ENCODE measurements at regions not wholly inside any gene's neighbourhood (a gene's known extent, or its start where the extent isn't known, plus 50 kb on each side); places are given as distances from the start of the nearest gene placed in this dataset.
"Not testable (repeated sequence)": the region's sequence is repeated elsewhere in the genome, so short reads cannot be mapped to it uniquely, and the experiment has no call there.

DNA sequence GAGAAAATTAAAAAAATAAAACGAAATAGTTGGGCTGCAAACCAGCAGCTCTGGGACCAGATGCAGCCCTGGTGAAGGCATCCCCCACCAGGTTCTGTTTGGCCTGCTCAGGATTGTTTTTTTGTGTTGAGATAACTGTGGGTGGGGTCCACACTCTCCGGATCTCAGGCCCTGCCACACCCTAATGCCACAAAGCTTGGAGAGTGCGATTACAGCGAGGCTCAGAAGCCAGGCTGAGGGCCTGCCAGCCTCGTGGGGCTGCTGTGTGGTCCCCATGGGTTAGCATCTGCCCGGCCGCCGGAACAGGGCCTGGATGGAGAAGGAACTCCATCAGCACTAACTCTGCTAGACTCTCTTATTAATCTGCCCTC is 290.8 kb upstream of the PLGLB2 start:
- DNase-seq (ENCODE audit: low spot score), result not testable (repeated sequence)

DNA sequence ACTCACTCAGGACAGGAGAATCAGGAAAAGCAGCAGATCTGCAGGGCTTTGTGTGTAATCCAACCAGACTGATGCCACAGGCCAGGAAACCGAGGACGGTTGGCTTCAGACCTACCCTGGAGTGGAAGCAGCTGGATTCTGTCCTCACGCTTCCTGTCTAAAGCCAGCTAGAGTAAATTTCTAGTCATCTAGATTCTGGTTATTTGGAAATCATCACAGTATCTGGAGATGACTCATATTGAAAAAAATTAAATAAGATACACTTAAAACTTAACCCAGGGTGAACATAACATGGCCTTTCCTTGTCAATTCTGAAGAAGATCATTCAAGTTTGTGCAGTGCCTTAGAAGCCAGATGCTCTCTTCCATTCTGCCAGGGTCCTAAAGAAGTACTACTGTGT is 288.9 kb upstream of the PLGLB2 start:
- DNase-seq (ENCODE audit: low spot score), result not testable (repeated sequence)

DNA sequence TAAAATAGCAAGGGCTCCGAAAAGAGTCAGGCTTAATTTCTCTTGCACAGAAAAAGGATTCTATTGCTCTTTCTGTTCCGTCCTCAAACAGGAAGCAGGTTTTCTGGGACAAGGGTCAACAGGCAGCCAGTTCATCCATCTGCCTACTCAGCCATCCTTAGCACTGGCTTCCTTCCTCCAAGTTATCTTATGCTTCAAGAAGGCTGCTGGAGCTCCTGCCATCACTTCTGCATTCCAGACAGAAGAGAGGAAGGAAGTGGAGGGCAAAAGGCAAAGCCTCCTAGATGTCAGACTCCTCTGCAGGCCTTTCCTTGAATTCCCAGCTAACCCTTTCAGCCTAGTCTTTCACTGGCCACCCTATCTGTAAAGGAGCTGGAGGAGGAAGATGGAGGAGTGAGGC is 287.8 kb upstream of the PLGLB2 start:
- DNase-seq (ENCODE audit: low spot score), result not testable (repeated sequence)

DNA sequence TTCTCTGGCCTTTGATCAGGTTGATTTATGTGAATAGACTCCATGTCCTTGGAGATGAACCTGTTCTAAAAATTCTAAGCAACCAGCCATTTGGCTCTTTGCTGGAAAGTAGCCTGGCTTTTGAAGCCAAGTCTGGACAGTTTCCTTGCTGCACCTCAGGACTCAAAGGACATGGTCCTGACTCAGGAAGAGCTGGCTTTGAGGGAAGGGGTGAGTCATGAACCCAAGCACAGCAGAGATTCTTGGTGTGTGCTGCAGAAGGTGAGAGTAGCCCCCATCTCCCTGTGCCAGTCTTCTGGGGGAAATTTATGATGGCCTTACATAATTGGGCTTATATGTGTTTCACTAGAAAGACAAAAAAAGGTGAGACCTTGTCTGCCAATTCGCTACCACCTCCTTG is 287.2 kb upstream of the PLGLB2 start:
- DNase-seq (ENCODE audit: low spot score), result not testable (repeated sequence)

DNA sequence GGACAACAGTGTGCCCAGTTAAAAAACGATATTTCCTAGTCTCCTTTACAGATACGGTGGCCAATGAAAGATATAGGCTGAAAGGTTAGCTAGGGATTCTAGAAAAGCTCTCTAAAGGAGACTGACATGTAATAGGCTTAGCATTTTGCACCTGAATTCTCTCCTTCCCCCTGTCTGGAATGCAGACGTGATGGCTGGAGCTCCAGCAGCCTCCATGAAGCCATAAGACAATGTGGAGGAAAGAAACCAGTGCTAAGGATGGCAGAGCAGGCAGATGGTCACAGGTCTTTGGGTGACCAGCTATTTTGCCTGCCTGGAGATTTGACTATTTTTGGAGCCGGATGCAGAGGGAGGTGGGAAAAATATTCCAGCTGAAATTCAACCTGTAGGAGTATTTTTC is 286.2 kb upstream of the PLGLB2 start:
- DNase-seq (ENCODE audit: low spot score), result not testable (repeated sequence)

DNA sequence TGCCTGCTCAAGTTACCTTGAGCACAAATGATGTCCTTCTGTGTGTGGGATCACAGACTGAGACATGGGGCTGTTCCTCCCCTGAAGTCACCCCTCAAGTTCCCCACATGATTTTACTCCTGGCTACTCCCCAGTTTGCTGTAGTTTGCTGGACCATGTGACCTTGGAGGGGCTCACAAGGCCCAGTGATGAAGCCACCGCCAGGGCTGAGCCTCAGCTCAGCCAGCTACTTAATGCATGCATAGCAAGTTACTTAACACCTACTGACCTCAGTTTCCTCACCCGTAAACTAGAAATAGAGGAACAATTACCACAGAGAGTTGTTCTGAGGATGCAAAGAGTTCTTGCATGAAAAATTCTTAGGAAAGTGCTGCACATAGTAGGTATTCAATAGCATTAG is 283.7 kb upstream of the PLGLB2 start:
- DNase-seq (ENCODE audit: low spot score), result not testable (repeated sequence)

DNA sequence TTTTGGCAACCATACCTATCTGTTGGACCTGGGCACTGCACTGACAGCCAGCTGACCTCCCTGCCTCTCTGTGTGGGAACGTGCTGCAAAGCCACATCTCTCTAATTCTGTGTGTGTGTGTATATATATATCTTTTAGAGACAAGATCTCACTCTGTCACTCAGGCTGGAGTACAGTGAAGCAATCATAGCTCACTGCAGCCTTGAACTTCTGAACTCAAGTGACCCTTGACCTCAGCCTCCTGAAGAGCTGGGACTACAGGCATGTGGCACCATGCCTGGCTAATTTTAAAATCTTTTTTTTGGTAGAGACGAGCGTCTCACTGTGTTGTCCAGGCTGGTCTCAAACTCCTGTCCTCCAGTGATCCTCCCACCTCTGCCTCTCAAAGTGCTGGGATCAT is 282.2 kb upstream of the PLGLB2 start:
- DNase-seq (ENCODE audit: low spot score), result not testable (repeated sequence)

DNA sequence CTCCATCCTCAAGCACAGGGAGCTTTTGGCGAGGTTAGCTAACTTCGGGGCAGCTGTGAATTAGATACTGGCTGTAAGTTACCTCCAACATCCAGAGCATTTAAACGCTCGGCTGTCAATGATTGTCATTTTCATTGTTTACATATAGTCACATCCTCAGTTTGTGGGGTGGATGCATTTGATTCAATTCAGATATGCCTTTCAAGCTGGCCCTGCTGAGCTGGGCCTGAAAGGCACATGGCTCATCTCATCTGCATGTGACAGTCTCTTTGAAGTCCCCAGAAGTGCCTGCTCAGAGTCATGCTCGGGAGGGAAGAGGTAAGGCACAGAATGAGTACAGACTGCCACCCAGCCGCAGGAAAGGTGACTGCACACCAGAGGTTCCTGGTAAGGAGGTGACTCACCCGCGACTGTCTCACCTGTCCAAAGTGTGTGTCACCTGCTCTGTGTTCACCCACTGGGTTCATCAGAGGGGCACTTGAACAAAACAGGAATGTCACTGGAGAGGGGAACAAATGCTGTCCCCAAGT is 281.2 kb upstream of the PLGLB2 start:
- not testable (repeated sequence) for DNase-seq (ENCODE audit: low spot score)

DNA sequence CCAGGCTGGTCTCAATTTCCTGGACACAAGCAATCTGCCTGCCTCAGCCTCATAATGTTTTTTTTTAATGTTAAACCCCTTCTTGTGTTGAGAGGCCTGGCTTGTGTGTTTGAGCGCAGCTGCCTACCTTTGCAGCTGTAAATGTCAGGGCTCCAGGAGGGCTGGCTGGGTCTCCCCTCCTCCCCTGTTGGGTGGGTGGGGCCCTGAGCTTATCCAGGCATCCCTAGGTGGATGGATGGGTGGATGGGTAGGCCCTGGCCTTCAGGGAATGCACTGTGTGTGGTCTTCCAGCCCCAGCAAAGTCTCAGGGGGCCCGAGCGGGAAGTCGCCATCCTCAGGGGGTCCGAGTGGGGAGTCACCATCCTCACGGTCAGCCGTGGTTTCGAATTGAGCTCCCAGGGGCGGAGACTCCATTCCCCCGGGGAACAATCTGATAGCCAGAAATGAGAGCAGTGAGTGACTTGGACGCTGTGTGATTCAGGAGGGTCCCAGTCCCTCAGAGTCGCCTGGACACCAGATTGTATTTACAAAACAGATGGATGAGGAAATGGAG is 279.4 kb upstream of the PLGLB2 start:
- DNase-seq (ENCODE audit: low spot score), result not testable (repeated sequence)

DNA sequence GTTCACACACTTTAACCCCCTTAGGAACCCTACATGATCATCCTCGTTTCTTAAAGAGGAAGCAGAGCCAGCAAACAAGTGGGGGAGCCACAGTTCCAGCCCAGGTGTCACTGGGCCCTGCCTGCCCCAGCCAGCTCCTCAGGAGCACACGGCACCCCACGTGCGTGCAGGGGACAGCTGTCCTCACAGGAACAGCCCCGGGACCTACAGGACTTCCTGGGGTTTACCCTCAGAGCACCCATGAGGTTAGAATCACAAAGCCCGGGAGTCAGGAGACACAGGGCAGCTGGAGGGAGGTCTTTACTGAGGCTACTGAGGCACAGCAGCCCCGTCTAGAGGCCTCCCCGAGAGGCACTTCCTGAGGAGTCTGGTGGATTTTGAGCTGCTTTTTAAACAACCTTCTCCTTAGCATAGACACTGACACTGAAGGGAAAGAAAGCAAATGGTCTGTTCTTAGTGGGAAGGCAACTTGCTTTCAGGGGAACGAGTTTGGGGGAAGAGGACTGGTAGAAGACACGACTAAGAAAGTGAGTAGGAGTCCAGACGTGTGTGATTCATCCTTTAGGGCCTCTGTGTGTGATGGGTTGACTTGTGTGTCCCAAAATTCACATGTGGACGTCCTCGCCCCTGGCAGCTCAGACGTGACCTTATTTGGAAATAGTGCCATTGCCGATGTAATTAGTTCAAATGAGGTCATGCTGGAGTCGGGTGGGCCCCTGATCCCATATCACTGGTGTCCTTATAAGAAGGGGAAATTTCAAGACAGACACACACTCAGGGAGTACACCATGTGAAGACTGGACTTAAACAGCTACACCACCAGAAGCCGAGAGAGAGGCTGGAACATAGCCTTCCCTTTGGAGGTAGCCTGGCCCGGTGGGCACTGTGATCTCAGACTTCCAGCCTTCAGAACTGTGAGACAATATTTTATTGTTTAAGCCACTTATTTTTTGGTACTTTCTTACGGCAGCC is 278.4 kb upstream of the PLGLB2 start:
- DNase-seq (ENCODE audit: low spot score), result not testable (repeated sequence)

DNA sequence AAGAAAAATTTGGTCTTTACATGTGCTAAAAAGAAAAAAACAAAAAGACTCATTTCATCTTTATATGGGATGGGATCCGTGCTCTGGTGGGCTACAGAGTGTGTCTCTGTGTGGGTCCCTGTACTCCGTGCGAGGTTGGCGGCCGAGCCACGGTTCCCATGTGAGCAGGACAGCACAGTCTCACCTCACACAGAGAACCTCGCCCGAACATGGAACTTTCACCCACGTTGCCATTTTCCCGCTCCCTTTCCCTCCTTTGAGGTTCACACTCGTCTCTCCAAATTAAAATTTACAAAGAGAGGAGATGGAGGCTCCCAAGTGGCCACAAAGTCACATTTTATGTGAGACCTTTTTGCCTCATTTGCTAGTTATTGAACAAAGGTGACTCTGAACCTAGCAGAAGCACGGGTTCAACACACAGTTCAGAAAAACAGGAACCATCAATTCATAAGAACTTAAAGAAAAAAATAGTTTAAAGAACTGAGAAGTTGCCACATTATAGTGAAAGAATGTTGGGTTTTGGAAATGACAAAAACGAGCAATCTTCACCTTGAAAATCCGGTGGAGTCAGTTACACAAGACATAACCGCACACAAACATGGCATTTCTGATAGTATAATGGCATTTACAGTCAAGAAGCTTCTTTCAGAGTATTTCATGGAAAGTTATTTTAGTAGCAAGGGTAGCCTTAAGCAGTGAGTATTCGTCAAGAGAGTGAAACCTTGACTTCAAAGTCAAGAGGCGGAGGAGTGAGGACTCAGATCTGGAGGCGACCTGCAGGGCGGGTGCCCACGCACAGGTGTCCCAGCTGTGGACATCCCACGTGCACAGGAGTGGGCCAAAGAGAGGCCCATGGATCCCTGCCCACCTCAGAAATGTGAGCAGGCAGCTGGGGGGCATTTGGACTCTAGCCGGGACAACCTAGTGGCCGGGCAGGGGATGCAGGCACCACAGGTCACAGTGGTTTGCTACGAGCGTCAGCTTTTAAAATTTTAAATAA is 277.2 kb upstream of the PLGLB2 start:
- DNase-seq (ENCODE audit: low spot score), result not testable (repeated sequence)

DNA sequence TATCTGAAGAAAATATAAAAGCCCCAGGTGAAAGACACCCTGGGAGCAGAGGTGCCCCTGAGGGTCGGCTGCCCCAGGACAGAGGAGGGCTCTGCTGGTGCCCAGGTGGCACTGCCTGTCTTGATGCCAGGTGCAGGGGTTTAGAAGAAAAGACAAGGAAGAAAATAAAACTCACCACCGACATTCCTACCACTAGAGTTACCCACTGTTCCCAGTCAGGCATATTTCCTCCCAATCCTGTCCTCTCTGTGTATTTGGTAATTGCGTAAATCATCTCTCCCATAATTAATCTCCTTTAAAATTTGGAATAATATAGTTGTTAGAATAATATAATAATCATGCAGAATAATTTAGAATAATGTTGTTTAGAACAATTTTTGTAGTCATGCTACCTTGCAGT is 276.4 kb upstream of the PLGLB2 start:
- not testable (repeated sequence) for DNase-seq (ENCODE audit: low spot score)

DNA sequence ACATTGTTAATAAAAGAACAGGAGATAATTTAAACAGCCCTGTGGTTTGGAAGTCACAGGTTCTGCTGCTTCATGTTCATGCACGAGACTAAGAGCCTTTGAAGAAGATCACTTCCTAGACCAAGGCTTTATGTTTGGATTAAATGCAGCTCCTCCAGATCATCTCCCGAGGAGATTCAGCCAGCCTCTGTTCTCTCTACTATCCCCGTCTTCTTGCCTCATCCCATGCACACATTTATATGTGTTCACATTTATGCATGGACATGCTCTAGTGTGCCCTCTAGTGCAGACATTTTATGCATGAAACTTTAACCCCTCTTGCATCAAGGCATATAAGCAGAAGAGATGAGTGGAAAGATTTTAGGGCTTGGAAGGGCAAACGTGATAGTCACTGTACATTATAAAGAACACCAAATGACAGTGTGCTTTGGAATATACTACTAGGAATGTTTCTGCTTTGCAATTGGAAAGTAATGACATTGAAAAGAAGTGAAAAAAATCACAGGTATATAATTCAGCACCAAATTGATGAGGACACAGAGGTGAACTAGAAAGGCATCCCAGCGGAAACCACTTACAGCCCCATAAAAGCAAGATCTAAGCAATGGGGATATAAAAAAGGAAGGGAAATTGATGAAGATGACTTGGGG is 271.5 kb upstream of the PLGLB2 start:
- DNase-seq (ENCODE audit: low spot score), result not testable (repeated sequence)

DNA sequence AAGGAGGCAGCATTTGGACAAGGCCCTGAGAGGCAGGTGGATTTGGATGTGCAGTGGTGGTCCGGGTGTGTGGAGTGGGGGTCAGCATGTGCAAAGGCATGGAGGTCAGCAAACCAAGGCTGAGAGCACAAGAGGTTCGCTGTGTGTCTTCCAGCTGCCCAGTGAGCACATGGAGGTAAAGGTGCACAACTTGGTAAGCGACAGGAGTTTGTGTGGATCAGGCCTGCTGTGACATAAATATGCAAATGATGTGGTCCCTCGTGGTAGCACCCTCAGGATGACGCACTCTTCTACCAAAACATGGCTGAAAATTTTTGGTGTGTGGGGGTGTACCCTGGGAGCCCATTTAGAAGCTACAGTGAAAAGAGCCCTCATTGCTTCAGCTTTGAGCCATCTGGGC is 271.0 kb upstream of the PLGLB2 start:
- DNase-seq (ENCODE audit: low spot score), result not testable (repeated sequence)

DNA sequence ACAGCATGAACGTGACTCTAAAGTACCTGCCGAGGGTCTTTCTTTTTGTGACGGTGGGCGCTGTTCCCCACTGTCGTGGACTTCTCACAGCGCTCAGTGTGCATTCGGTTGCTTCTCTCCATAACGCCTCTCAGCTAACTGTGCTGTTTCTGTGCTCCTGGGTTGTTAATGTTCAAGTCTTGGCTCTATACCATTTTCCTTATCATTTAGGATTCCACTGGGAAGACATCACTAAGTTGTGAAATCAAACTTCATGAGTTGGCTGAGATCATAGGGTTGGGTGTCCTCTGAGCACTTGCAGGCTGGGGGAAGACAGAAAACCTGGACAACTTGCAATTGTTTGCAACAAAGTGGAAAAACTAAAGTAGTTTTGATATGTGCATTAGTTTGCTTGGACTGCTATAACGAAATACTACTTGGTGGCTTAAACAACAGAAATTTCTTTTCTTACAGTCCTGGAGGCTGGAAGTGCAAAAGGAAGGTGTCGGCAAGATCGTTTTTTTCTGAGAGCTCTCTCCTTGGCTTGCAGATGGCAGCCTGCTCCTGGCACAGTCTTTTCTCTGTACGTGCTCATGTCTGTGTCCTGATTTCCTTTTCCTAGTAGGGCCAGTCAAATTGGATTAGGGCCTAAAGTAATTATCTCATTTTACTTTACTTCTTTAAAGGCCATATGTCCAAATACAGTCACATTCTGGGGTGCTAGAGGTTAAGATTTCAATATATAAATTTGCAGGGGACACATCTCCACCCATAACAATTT is 270.0 kb upstream of the PLGLB2 start:
- not testable (repeated sequence) for DNase-seq (ENCODE audit: low spot score)

DNA sequence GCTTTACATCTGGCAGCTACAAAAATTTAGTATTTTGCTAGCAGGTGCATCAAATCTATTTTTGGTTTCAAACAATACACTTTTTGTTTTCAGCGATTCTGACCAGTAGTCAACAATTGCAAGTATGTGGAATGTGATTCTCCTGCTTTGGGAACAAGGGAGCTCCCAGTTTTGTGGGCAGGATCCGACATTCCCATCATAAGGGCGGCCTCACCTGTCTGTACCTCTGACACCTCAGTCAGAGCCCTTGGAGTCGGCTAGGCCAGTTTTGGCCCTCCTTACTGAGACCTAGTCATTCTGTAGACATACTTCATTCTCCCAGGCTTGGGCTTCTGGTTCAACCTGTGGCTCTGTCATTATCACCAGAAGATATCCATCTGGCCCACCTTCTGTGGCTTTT is 269.0 kb upstream of the PLGLB2 start:
- not testable (repeated sequence) for DNase-seq (ENCODE audit: low spot score)

DNA sequence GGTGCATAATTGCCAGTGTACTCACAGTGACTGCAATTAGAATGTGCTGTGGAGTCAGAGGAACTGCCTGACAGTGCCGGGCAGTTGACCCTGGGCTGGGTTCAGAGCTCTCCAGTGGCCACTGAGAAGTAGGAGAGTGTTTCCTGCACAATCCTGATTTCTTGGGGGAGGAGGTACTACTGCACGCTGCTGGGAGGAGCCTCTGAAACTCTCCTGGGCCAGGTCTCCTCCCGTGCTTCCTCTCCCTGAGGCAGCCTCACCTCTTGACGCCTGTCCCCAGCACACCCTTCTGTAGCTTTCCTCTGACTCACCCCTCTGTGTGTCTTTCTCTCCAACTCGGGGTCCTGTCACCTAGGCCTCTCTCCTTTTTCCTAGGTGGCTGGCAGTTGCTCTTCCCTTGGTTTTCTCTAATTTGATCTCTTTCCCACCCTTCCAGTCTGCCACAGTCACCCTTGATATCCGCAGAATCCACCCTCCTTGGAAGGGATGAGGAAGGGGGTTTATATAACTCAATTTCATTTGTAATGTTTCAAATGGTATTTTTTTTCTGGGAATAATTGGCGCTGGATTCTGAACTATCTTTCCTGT is 264.7 kb upstream of the PLGLB2 start:
- not testable (repeated sequence) for DNase-seq (ENCODE audit: low spot score)

DNA sequence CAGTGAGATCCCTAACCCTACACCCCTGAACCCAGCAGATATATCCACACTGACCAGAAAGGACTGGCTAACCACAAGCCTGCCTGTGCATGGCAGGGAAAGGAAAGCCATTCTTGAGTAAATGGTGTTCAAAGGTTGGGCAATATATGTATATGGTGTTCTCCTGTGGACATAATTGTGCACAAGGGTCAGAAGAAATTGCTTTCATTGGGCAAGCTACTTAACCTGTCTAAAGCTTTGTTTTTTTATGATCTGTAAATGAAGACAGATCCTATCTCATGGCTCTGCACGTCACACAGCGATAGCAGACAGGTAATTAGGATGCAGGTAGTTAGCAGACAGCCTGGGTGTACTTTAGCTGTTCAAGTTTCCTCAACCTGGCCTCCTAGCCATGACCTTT is 263.5 kb upstream of the PLGLB2 start:
- DNase-seq (ENCODE audit: low spot score), result not testable (repeated sequence)

DNA sequence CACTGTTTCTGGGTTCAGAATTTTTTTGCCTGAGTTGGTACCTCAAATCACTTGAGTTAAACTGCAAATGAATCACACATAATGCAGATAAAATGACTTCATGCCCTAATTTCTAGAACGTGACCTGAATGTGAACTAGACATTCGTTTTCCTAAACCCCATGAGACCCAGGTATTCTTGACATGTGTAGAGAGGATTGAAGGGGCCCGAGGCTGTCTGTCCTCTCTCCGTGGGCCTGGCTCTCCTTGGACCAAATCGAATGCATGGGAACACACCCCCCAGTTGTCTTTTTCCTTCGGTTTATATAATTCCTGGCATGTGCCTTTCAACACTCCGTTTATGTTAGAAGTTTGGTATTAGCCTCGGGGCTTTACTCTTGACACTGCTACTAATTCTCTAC is 262.4 kb upstream of the PLGLB2 start:
- not testable (repeated sequence) for DNase-seq (ENCODE audit: low spot score)

DNA sequence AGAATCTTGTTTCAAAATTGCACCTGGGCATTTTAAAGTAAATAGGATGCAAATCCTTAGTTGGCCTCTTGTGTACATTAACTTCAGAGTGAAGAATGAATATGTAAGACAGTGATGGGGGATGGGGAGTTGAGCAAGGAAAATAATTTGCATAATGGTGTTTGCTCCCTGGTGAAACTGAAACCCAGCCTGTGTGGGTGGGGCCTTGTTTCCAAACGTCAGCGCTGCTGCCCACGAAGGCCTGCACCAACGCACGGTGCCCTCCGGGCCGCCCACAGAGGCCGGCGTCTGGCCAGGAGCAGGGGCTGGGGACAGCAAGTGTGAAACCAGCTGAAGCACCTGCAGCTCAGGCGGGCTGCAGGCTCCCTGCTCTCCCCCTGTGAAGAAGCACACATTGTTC is 262.0 kb upstream of the PLGLB2 start:
- DNase-seq (ENCODE audit: low spot score), result not testable (repeated sequence)
